HepG2 (cell line): ENCODE measurements at regions not wholly inside any gene's neighbourhood (a gene's known extent, or its start where the extent isn't known, plus 50 kb on each side); places are given as distances from the start of the nearest gene placed in this dataset.

ENCODE experiments used
- ATAC-seq: fragments of 200-7000 bp; cut with Tn5 transposase; 3 replicates; pipeline ENCODE4 v1.9.1; 2020; ENCODE audit warnings: mild to moderate bottlenecking, moderate library complexity
- BruUV-seq: library from RNA; stranded (reverse); fragments of 400-500 nt; replicated peaks from 2 replicates; lab custom pipeline; 2021; lab: Mats Ljungman, UMichigan
- CTCF ChIA-PET: fragments of 300-600 bp; formaldehyde crosslinking; extraction: SDS; loops from one replicate; lab custom pipeline; 2021; ENCODE audit warnings: low total read pairs, inconsistent platforms, low intra/inter-chr PET ratio; lab: Yijun Ruan, JAX
- POLR2A ChIA-PET: fragments of 350-600 bp; sonication (Branson Sonifier 250); formaldehyde crosslinking; loops from one replicate; lab custom pipeline; 2020; ENCODE audit warnings: antibody characterized with exemption, inconsistent platforms; lab: Yijun Ruan, JAX
- DNase-seq: peaks from one replicate; pipeline ENCODE4 v3.0.0-alpha.2; 2015; ENCODE audit warnings: low spot score
- FAIRE-seq: peaks from 3 replicates; lab custom pipeline; 2011; peaks lifted over from hg19 to GRCh38; lab: Jason Lieb, UNC
- H2AFZ ChIP-seq: one replicate; pipeline ENCODE4 v1.6.1; 2011; ENCODE audit warnings: low read length, inconsistent platforms
- H3K27ac ChIP-seq: fragments of 300-600 bp; 3 replicates; pipeline ENCODE4 v1.8.0; 2011; ENCODE audit warnings: mixed run types, mild to moderate bottlenecking, mixed read lengths, low read length, inconsistent platforms; ENCODE audit not compliant: insufficient read depth; ENCODE audit errors: extremely low read length
- H3K27me3 ChIP-seq, 2 experiments: fragments of 200-600 bp in 1 of 2; 2 replicates in 1 of 2; 3 replicates in 1 of 2; pipeline versions ENCODE4 v1.6.0 to v1.8.0; 2011; ENCODE audit warnings: low read length in 2 of 2, mild to moderate bottlenecking in 2 of 2, moderate library complexity in 2 of 2, inconsistent platforms in 1 of 2; ENCODE audit not compliant: insufficient read depth in 2 of 2, control insufficient read depth in 1 of 2
- H3K36me3 ChIP-seq, 2 experiments: fragments of 200-600 bp in 1 of 2; replicated peaks in 1 of 2; 2 replicates in 1 of 2; 3 replicates in 1 of 2; pipeline versions ENCODE4 v1.5.1 to v1.8.0; 2011; ENCODE audit warnings: low read length in 2 of 2, inconsistent platforms in 1 of 2; ENCODE audit not compliant: insufficient read depth in 2 of 2, control insufficient read depth in 1 of 2
- H3K4me1 ChIP-seq: 2 replicates; pipeline ENCODE4 v1.5.1; 2012; ENCODE audit warnings: low read length, inconsistent platforms; ENCODE audit not compliant: insufficient read depth
- H3K4me2 ChIP-seq: 2 replicates; pipeline ENCODE4 v1.6.0; 2011; ENCODE audit warnings: low read depth, low read length, inconsistent platforms
- H3K4me3 ChIP-seq, 3 experiments: fragments of 200-600 bp in 1 of 3; sonication (generic), shearing (Covaris generic) in 1 of 3; replicated peaks in 1 of 3; 2 replicates each; pipeline ENCODE4 v1.5.1; 2011 to 2016; ENCODE audit warnings: low read length in 3 of 3, inconsistent platforms in 2 of 3, low read depth in 2 of 3, mild to moderate bottlenecking in 2 of 3, control low read depth in 1 of 3, mixed read lengths in 1 of 3; ENCODE audit not compliant: insufficient read depth in 1 of 3
- H3K79me2 ChIP-seq: one replicate; pipeline ENCODE4 v1.6.1; 2011; ENCODE audit warnings: low read length, inconsistent platforms; ENCODE audit not compliant: insufficient read depth
- H3K9ac ChIP-seq: 2 replicates; pipeline ENCODE4 v1.6.0; 2011; ENCODE audit warnings: mild to moderate bottlenecking, low read depth, low read length, inconsistent platforms; ENCODE audit not compliant: insufficient read depth
- H3K9me3 ChIP-seq: 2 replicates; pipeline ENCODE4 v1.5.1; 2012; ENCODE audit warnings: mild to moderate bottlenecking, low read length
- H4K20me1 ChIP-seq: 2 replicates; pipeline ENCODE4 v1.6.0; 2011; ENCODE audit warnings: inconsistent platforms, mild to moderate bottlenecking, low read length, moderate library complexity; ENCODE audit not compliant: insufficient read depth
- ARID2 ChIP-seq: sonication (generic); formaldehyde crosslinking; IDR thresholded peaks from 2 replicates; pipeline ENCODE4 v1.8.1; 2022; ENCODE audit warnings: mild to moderate bottlenecking, missing genetic modification reagents, borderline replicate concordance
- BRF2 ChIP-seq: sonication (generic); formaldehyde crosslinking; IDR thresholded peaks from 2 replicates; pipeline ENCODE4 v1.8.1; 2022; ENCODE audit warnings: mild to moderate bottlenecking, missing genetic modification reagents
- GATAD1 ChIP-seq: IDR thresholded peaks from 2 replicates; pipeline ENCODE4 v1.6.1; 2016; ENCODE audit warnings: missing genetic modification reagents, missing compliant biosample characterization
- MZF1 ChIP-seq: sonication (generic); formaldehyde crosslinking; IDR thresholded peaks from 2 replicates; pipeline ENCODE4 v1.8.1; 2023; ENCODE audit warnings: mild to moderate bottlenecking, missing genetic modification reagents, borderline replicate concordance
- NAIF1 ChIP-seq: sonication (generic); formaldehyde crosslinking; IDR thresholded peaks from 2 replicates; pipeline ENCODE4 v1.5.0; 2020; ENCODE audit warnings: mild to moderate bottlenecking, missing genetic modification reagents, borderline replicate concordance
- PCBP2 ChIP-seq: fragments of 200-400 bp; formaldehyde crosslinking; optimal IDR thresholded peaks from 2 replicates; pipeline ENCODE3; 2018; ENCODE audit warnings: low read length, low read depth; ENCODE audit not compliant: poor library complexity, severe bottlenecking
- PITX1 ChIP-seq: sonication (generic); formaldehyde crosslinking; IDR thresholded peaks from 2 replicates; pipeline ENCODE4 v1.5.1; 2020; ENCODE audit warnings: mild to moderate bottlenecking, missing genetic modification reagents
- RFXANK ChIP-seq: IDR thresholded peaks from 2 replicates; pipeline ENCODE4 v1.6.1; 2016
- SIX1 ChIP-seq: sonication (generic); formaldehyde crosslinking; IDR thresholded peaks from 2 replicates; pipeline ENCODE4 v1.4.0; 2020; ENCODE audit warnings: missing genetic modification reagents, borderline replicate concordance
- STAG1 ChIP-seq: sonication (generic); formaldehyde crosslinking; IDR thresholded peaks from 2 replicates; pipeline ENCODE4 v1.4.0; 2020; ENCODE audit warnings: missing genetic modification reagents
- ZNF18 ChIP-seq: sonication (generic); formaldehyde crosslinking; IDR thresholded peaks from 2 replicates; pipeline ENCODE4 v1.8.0; 2022; ENCODE audit warnings: mild to moderate bottlenecking, missing genetic modification reagents; ENCODE audit not compliant: insufficient replicate concordance
- ZNF383 ChIP-seq: sonication (generic); formaldehyde crosslinking; IDR thresholded peaks from 2 replicates; pipeline ENCODE4 v1.4.0; 2020; ENCODE audit warnings: missing genetic modification reagents, mild to moderate bottlenecking, borderline replicate concordance
- ZNF644 ChIP-seq: IDR thresholded peaks from 2 replicates; pipeline ENCODE4 v1.6.1; 2016; ENCODE audit warnings: low read depth
- ZSCAN29 ChIP-seq: sonication (generic); formaldehyde crosslinking; conservative IDR thresholded peaks from 2 replicates; pipeline ENCODE4 v1.4.0; 2020; ENCODE audit warnings: mild to moderate bottlenecking, missing genetic modification reagents
- ZSCAN5A ChIP-seq: sonication (generic); formaldehyde crosslinking; IDR thresholded peaks from 2 replicates; pipeline ENCODE4 v1.8.0; 2022; ENCODE audit warnings: mild to moderate bottlenecking, missing genetic modification reagents, borderline replicate concordance
- WGBS: methylation state at CpG from one replicate; pipeline ENCODE4 v1.1.6; 2017; ENCODE audit warnings: low lambda C conversion rate; 5-methylcytosine and 5-hydroxymethylcytosine counted together
- in situ Hi-C: cut with HindIII; loops from 2 replicates; pipeline ENCODE4 v1.10.0; 2017; ENCODE audit warnings: low pct_unique_long_range_greater_than_20kb; ENCODE audit not compliant: extremely low pct_ligation_motif_present
- intact Hi-C: fragments of 100-400 bp; cut with micrococcal nuclease; formaldehyde crosslinking; loops from one replicate; pipeline ENCODE4 v1.10.0; 2022; ENCODE audit not compliant: unreplicated experiment

GRCh38 chr5:159657298-159657697 is 259.0 kb upstream of the ADRA1B start:
- TF ChIP-seq ZNF18 (CRISPR knock-in tag): no peak
- no peak for TF ChIP-seq ZNF383 (CRISPR knock-in tag)
- TF ChIP-seq MZF1 (CRISPR knock-in tag): no peak
- no peak for TF ChIP-seq PITX1
- no TSS peak for BruUV-seq
- Histone ChIP-seq H3K9me3 (no peaks in the 10 kb centered on the region), H2AFZ (no peak overlapping the region), H3K27ac (no peak overlapping the region), H3K36me3 (no peaks in the 10 kb centered on the region), H3K9ac (no peak overlapping the region), H3K4me3 (no peak overlapping the region), H3K4me1 (no peaks in the 10 kb centered on the region), H4K20me1 (no peaks in the 10 kb centered on the region), H3K79me2 (no peaks in the 10 kb centered on the region), H3K27me3 (no peaks in the 10 kb centered on the region; a peak in 1 of 5 replicates), H3K4me2 (no peak overlapping the region)
- DNase-seq (no peak), ATAC-seq (no peak), FAIRE-seq (no peak)
- intact Hi-C loops: no loop called here
- CTCF ChIA-PET: no interaction called here
- in situ Hi-C loops: no loop called here
- WGBS: 17% methylated on average over 4 of the region's 4 CpGs
- POLR2A ChIA-PET: no interaction called here

GRCh38 chr5:159657771-159658170 is 258.5 kb upstream of the ADRA1B start:
- Histone ChIP-seq H3K4me2 (no peak overlapping the region), H2AFZ (no peak overlapping the region), H3K27ac (no peak overlapping the region), H3K36me3 (no peaks in the 10 kb centered on the region), H3K9me3 (no peaks in the 10 kb centered on the region), H3K4me3 (no peak overlapping the region), H3K4me1 (no peaks in the 10 kb centered on the region), H3K79me2 (no peaks in the 10 kb centered on the region), H4K20me1 (no peaks in the 10 kb centered on the region), H3K9ac (no peak overlapping the region), H3K27me3 (no peaks in the 10 kb centered on the region; a peak in 1 of 5 replicates)
- FAIRE-seq (no peak), DNase-seq (no peak), ATAC-seq (no peak)
- ChIA-PET POLR2A (no interaction called here), CTCF (no interaction called here)
- BruUV-seq: no TSS peak
- in situ Hi-C loops (no loop called here), intact Hi-C loops (no loop called here)
- 37% methylated on average over 6 of the region's 6 CpGs for WGBS
- TF ChIP-seq ZSCAN29 (CRISPR knock-in tag) (no peak), PCBP2 (no peak), SIX1 (CRISPR knock-in tag) (no peak), GATAD1 (CRISPR knock-in tag) (no peak), RFXANK (CRISPR knock-in tag) (no peak), ARID2 (CRISPR knock-in tag) (no peak), ZSCAN5A (CRISPR knock-in tag) (no peak), BRF2 (CRISPR knock-in tag) (no peak), STAG1 (CRISPR knock-in tag) (no peak), NAIF1 (CRISPR knock-in tag) (no peak), ZNF644 (no peak)
